GM23338 (cell line): ENCODE measurements at regions not wholly inside any gene's neighbourhood (a gene's known extent, or its start where the extent isn't known, plus 50 kb on each side); places are given as distances from the start of the nearest gene placed in this dataset.

ENCODE experiments used
- CTCF ChIP-seq, 2 experiments: fragments of 200-600 bp in 1 of 2; sonication (generic) in 1 of 2; conservative IDR thresholded peaks; 2 replicates each; pipeline versions ENCODE4 v1.5.1 to v1.6.1; 2016 to 2017; ENCODE audit warnings: antibody characterized with exemption in 2 of 2, low read depth in 2 of 2, mild to moderate bottlenecking in 2 of 2, moderate library complexity in 1 of 2
- EZH2 ChIP-seq: fragments of 200-600 bp; sonication (generic); IDR thresholded peaks from one replicate; pipeline ENCODE4 v1.8.0; 2017; ENCODE audit warnings: antibody characterized with exemption, mild to moderate bottlenecking, low read depth; ENCODE audit not compliant: unreplicated experiment
- JUNB ChIP-seq: IDR thresholded peaks from one replicate; pipeline ENCODE4 v1.6.1; 2016; ENCODE audit warnings: antibody characterized with exemption; ENCODE audit not compliant: unreplicated experiment
- POLR2AphosphoS5 ChIP-seq: IDR thresholded peaks from 2 replicates; pipeline ENCODE4 v1.6.1; 2016; ENCODE audit warnings: antibody characterized with exemption, low read depth
- TF ChIP-seq, protein P1 (sequence below): IDR thresholded peaks from one replicate; pipeline ENCODE4 v1.6.1; 2018; ENCODE audit warnings: antibody characterized with exemption; ENCODE audit not compliant: unreplicated experiment

DNA sequence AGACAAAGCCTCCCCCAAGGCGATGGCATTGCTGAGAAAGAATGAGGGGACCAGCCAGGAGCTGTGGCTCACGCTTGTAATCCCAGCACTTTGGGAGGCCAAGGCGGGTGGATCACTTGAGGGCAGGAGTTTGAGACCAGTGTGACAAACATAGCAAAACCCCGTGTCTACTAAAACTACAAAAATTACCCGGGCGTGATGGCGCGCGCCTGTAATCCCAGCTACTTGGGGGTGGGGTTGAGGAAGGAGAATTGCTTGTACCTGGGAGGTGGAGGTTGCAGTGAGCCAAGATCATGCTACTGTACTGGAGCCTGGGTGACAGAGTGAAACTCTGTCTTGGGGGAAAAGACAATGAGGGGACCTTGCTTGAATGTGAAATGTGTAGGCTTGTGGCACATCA is 402.4 kb upstream of the C2CD4B start:
- TF ChIP-seq POLR2AphosphoS5 (no peak), CTCF (conservative IDR thresholded peaks at IDR 0.05; ENCODE audit: low read depth in 2 of 2) (no peak), EZH2 (no peak), JUNB (no peak)
- TF ChIP-seq, protein P1, sequence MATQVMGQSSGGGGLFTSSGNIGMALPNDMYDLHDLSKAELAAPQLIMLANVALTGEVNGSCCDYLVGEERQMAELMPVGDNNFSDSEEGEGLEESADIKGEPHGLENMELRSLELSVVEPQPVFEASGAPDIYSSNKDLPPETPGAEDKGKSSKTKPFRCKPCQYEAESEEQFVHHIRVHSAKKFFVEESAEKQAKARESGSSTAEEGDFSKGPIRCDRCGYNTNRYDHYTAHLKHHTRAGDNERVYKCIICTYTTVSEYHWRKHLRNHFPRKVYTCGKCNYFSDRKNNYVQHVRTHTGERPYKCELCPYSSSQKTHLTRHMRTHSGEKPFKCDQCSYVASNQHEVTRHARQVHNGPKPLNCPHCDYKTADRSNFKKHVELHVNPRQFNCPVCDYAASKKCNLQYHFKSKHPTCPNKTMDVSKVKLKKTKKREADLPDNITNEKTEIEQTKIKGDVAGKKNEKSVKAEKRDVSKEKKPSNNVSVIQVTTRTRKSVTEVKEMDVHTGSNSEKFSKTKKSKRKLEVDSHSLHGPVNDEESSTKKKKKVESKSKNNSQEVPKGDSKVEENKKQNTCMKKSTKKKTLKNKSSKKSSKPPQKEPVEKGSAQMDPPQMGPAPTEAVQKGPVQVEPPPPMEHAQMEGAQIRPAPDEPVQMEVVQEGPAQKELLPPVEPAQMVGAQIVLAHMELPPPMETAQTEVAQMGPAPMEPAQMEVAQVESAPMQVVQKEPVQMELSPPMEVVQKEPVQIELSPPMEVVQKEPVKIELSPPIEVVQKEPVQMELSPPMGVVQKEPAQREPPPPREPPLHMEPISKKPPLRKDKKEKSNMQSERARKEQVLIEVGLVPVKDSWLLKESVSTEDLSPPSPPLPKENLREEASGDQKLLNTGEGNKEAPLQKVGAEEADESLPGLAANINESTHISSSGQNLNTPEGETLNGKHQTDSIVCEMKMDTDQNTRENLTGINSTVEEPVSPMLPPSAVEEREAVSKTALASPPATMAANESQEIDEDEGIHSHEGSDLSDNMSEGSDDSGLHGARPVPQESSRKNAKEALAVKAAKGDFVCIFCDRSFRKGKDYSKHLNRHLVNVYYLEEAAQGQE, result no peak
